GM21515 (cell line): ENCODE measurements at regions not wholly inside any gene's neighbourhood (a gene's known extent, or its start where the extent isn't known, plus 50 kb on each side); places are given as distances from the start of the nearest gene placed in this dataset.

ENCODE experiments used
- ATAC-seq: cut with Tn5 transposase; IDR thresholded peaks from one replicate; pipeline ENCODE4 v1.9.1; 2021; ENCODE audit not compliant: unreplicated experiment

- ATAC-seq = no peak
These were observed 54.4 kb upstream of the RFLNA start for GRCh38 chr12:124240493-124240892.

GRCh38 chr12:124241776-124242528 lies 52.9 kb upstream of the RFLNA start:
- ATAC-seq = no peak

- no peak for ATAC-seq
These were observed 52.3 kb upstream of the RFLNA start for GRCh38 chr12:124242529-124243065.

DNA sequence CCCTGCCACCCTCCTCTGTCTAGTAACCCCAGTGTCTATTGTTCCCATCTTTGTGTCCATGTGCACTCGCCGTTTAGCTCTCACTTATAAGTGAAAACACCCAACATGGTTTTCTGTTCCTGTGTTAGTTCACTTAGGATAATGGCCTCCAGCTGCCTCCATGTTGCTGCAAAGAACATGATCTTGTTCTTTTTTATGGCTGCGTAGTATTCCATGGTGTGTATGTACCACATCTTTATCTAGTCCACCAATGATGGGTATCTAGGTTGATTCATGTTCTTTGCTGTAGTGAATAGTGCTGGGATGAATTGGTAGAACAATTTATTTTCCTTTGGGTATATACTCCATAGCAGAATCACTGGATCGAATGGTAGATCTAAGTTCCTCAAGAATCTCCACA lies 51.0 kb upstream of the RFLNA start:
- ATAC-seq = no peak
